Dendritic cell treated with granulocyte-macrophage colony-stimulating factor and Interleukin-4, amounts not matched to agents 40 ng/mL and 50 ng/mL, for 4 days (primary cell): ENCODE measurements at regions not wholly inside any gene's neighbourhood (a gene's known extent, or its start where the extent isn't known, plus 50 kb on each side); places are given as distances from the start of the nearest gene placed in this dataset.

Experiments
- H3K27ac Mint-ChIP-seq: one replicate; pipeline ENCODE4 v1.8.0; 2022; ENCODE audit warnings: mild to moderate bottlenecking, mixed read lengths
- H3K27me3 Mint-ChIP-seq: one replicate; pipeline ENCODE4 v1.8.0; 2022; ENCODE audit warnings: mild to moderate bottlenecking, mixed read lengths
- H3K36me3 Mint-ChIP-seq: one replicate; pipeline ENCODE4 v1.8.0; 2022; ENCODE audit warnings: low read depth, mixed read lengths
- H3K4me1 Mint-ChIP-seq: one replicate; pipeline ENCODE4 v1.8.0; 2022; ENCODE audit warnings: low read depth, mixed read lengths
- H3K4me3 Mint-ChIP-seq: one replicate; pipeline ENCODE4 v1.8.0; 2022; ENCODE audit warnings: mild to moderate bottlenecking, moderate library complexity, mixed read lengths
- H3K9me3 Mint-ChIP-seq: one replicate; pipeline ENCODE4 v1.8.0; 2022; ENCODE audit warnings: mixed read lengths
- intact Hi-C: fragments of 100-400 bp; cut with micrococcal nuclease; formaldehyde crosslinking; loops from one replicate; pipeline ENCODE4 v1.15.0; 2022

GRCh38 chr14:104287301-104288009 is 149.1 kb downstream of the KIF26A start:
- peaks cover 14% of the 10 kb centered on the region for H3K9me3 Mint-ChIP-seq
- H3K27me3 Mint-ChIP-seq = no peaks in the 10 kb centered on the region
- no peaks in the 10 kb centered on the region for H3K36me3 Mint-ChIP-seq
- no peak overlapping the region for H3K27ac Mint-ChIP-seq
- no peak overlapping the region for H3K4me3 Mint-ChIP-seq
- no peaks in the 10 kb centered on the region for H3K4me1 Mint-ChIP-seq
- intact Hi-C loops = no loop called here

GRCh38 chr14:104288272-104288671 is 149.9 kb downstream of the KIF26A start:
- Mint-ChIP-seq H3K9me3 (peaks cover 14% of the 10 kb centered on the region), H3K4me3 (no peak overlapping the region), H3K27me3 (no peaks in the 10 kb centered on the region), H3K27ac (no peak overlapping the region), H3K4me1 (no peaks in the 10 kb centered on the region), H3K36me3 (no peaks in the 10 kb centered on the region)
- intact Hi-C loops = no loop called here

- Mint-ChIP-seq H3K27me3 (no peaks in the 10 kb centered on the region), H3K9me3 (peaks cover 14% of the 10 kb centered on the region), H3K27ac (no peak overlapping the region), H3K36me3 (no peaks in the 10 kb centered on the region), H3K4me1 (no peaks in the 10 kb centered on the region), H3K4me3 (no peak overlapping the region)
- intact Hi-C loops = no loop called here
These were observed 151.1 kb downstream of the KIF26A start for GRCh38 chr14:104289507-104289906.

- no peak overlapping the region for H3K27ac Mint-ChIP-seq
- no peaks in the 10 kb centered on the region for H3K27me3 Mint-ChIP-seq
- no peak overlapping the region for H3K4me3 Mint-ChIP-seq
- H3K36me3 Mint-ChIP-seq = no peaks in the 10 kb centered on the region
- intact Hi-C loops = no loop called here
- no peaks in the 10 kb centered on the region for H3K4me1 Mint-ChIP-seq
- H3K9me3 Mint-ChIP-seq = peaks cover 14% of the 10 kb centered on the region
These were observed 151.8 kb downstream of the KIF26A start for GRCh38 chr14:104290058-104290667.

GRCh38 chr14:104290756-104291122 is 152.4 kb downstream of the KIF26A start:
- H3K4me3 Mint-ChIP-seq = no peak overlapping the region
- H3K9me3 Mint-ChIP-seq = peaks cover 14% of the 10 kb centered on the region
- no peaks in the 10 kb centered on the region for H3K36me3 Mint-ChIP-seq
- no peaks in the 10 kb centered on the region for H3K4me1 Mint-ChIP-seq
- intact Hi-C loops = no loop called here
- no peaks in the 10 kb centered on the region for H3K27me3 Mint-ChIP-seq
- no peak overlapping the region for H3K27ac Mint-ChIP-seq

- Mint-ChIP-seq H3K27ac (no peak overlapping the region), H3K27me3 (no peaks in the 10 kb centered on the region), H3K9me3 (peaks cover 14% of the 10 kb centered on the region), H3K36me3 (no peaks in the 10 kb centered on the region), H3K4me1 (no peaks in the 10 kb centered on the region), H3K4me3 (no peak overlapping the region)
- intact Hi-C loops = no loop called here
These were observed 153.0 kb downstream of the KIF26A start for GRCh38 chr14:104291123-104292000.

- H3K9me3 Mint-ChIP-seq = peaks cover 14% of the 10 kb centered on the region
- H3K27me3 Mint-ChIP-seq = no peaks in the 10 kb centered on the region
- no peak overlapping the region for H3K27ac Mint-ChIP-seq
- no peaks in the 10 kb centered on the region for H3K4me1 Mint-ChIP-seq
- no peaks in the 10 kb centered on the region for H3K36me3 Mint-ChIP-seq
- intact Hi-C loops = no loop called here
- H3K4me3 Mint-ChIP-seq = no peak overlapping the region
These were observed 153.9 kb downstream of the KIF26A start for GRCh38 chr14:104292084-104292970.

GRCh38 chr14:104293231-104293841 is 154.9 kb downstream of the KIF26A start:
- H3K9me3 Mint-ChIP-seq = peaks cover 12% of the 10 kb centered on the region
- H3K27me3 Mint-ChIP-seq = no peaks in the 10 kb centered on the region
- H3K27ac Mint-ChIP-seq = no peak overlapping the region
- intact Hi-C loops = no loop called here
- H3K4me3 Mint-ChIP-seq = no peak overlapping the region
- H3K4me1 Mint-ChIP-seq = no peaks in the 10 kb centered on the region
- no peaks in the 10 kb centered on the region for H3K36me3 Mint-ChIP-seq

GRCh38 chr14:104293851-104294627 is 155.7 kb downstream of the KIF26A start:
- intact Hi-C loops = no loop called here
- Mint-ChIP-seq H3K27me3 (no peaks in the 10 kb centered on the region), H3K4me1 (no peaks in the 10 kb centered on the region), H3K4me3 (no peak overlapping the region), H3K36me3 (no peaks in the 10 kb centered on the region), H3K27ac (no peak overlapping the region), H3K9me3 (peaks cover 5% of the 10 kb centered on the region)

GRCh38 chr14:104294628-104294982 is 156.2 kb downstream of the KIF26A start:
- Mint-ChIP-seq H3K4me1 (no peaks in the 10 kb centered on the region), H3K9me3 (no peaks in the 10 kb centered on the region), H3K27ac (no peak overlapping the region), H3K4me3 (no peak overlapping the region), H3K36me3 (no peaks in the 10 kb centered on the region), H3K27me3 (no peaks in the 10 kb centered on the region)
- intact Hi-C loops = no loop called here

- Mint-ChIP-seq H3K27ac (no peak overlapping the region), H3K27me3 (no peaks in the 10 kb centered on the region), H3K36me3 (no peaks in the 10 kb centered on the region), H3K4me3 (no peak overlapping the region), H3K4me1 (no peaks in the 10 kb centered on the region), H3K9me3 (no peaks in the 10 kb centered on the region)
- intact Hi-C loops = no loop called here
These were observed 156.7 kb downstream of the KIF26A start for GRCh38 chr14:104294983-104295680.

- Mint-ChIP-seq H3K9me3 (no peaks in the 10 kb centered on the region), H3K4me3 (no peak overlapping the region), H3K27ac (no peak overlapping the region), H3K27me3 (no peaks in the 10 kb centered on the region), H3K4me1 (no peaks in the 10 kb centered on the region), H3K36me3 (no peaks in the 10 kb centered on the region)
- intact Hi-C loops = no loop called here
These were observed 157.4 kb downstream of the KIF26A start for GRCh38 chr14:104295681-104296387.
